Daoy (cell line): ENCODE measurements at regions not wholly inside any gene's neighbourhood (a gene's known extent, or its start where the extent isn't known, plus 50 kb on each side); places are given as distances from the start of the nearest gene placed in this dataset.

ENCODE experiments used
- DNase-seq: peaks from one replicate; pipeline ENCODE4 v3.0.0-alpha.2; 2015; ENCODE audit warnings: low read depth

- DNase-seq, result peak; percentile 83
These were observed 105.5 kb upstream of the PITX1 start for GRCh38 chr5:135139381-135140134.

GRCh38 chr5:135138116-135138850 lies 104.3 kb upstream of the PITX1 start:
- no peak for DNase-seq

- no peak for DNase-seq
These were observed 103.3 kb upstream of the PITX1 start for GRCh38 chr5:135137146-135137915.

- DNase-seq, result no peak
These were observed 102.5 kb upstream of the PITX1 start for GRCh38 chr5:135136546-135136945.

GRCh38 chr5:135135530-135136226 lies 101.7 kb upstream of the PITX1 start:
- peak; percentile 79 for DNase-seq

- DNase-seq, result no peak
These were observed 100.8 kb upstream of the PITX1 start for GRCh38 chr5:135134691-135135381.

GRCh38 chr5:135133698-135134515 lies 99.9 kb upstream of the PITX1 start:
- DNase-seq, result no peak

- no peak for DNase-seq
These were observed 99.2 kb upstream of the PITX1 start for GRCh38 chr5:135133181-135133580.

- no peak for DNase-seq
These were observed 98.0 kb upstream of the PITX1 start for GRCh38 chr5:135131801-135132680.

GRCh38 chr5:135130261-135131215 lies 96.5 kb upstream of the PITX1 start:
- DNase-seq, result peak; percentile 27

- peak; percentile 35 for DNase-seq
These were observed 95.3 kb upstream of the PITX1 start for GRCh38 chr5:135129307-135129706.

GRCh38 chr5:135128361-135128760 lies 94.3 kb upstream of the PITX1 start:
- no peak for DNase-seq

- DNase-seq, result peak; percentile 92
These were observed 93.6 kb upstream of the PITX1 start for GRCh38 chr5:135127439-135128240.

GRCh38 chr5:135126688-135127438 lies 92.8 kb upstream of the PITX1 start:
- DNase-seq, result no peak

- no peak for DNase-seq
These were observed 90.7 kb upstream of the PITX1 start for GRCh38 chr5:135124724-135125123.

- DNase-seq, result no peak
These were observed 90.1 kb upstream of the PITX1 start for GRCh38 chr5:135124128-135124527.

- no peak for DNase-seq
These were observed 88.8 kb upstream of the PITX1 start for GRCh38 chr5:135122797-135123196.
